PC-9 (cell line): ENCODE measurements at regions not wholly inside any gene's neighbourhood (a gene's known extent, or its start where the extent isn't known, plus 50 kb on each side); places are given as distances from the start of the nearest gene placed in this dataset.

Source experiments
- BruUV-seq: library from RNA; stranded (reverse); fragments of 400-500 nt; replicated peaks from 2 replicates; lab custom pipeline; 2021; lab: Mats Ljungman, UMichigan
- CTCF ChIA-PET: fragments of 300-600 bp; sonication (Branson Sonifier 250); formaldehyde crosslinking; loops from one replicate; lab custom pipeline; 2022; ENCODE audit warnings: antibody characterized with exemption; lab: Charles Lee
- POLR2A ChIA-PET: fragments of 300-600 bp; sonication (Branson Sonifier 250); formaldehyde crosslinking; loops from one replicate; lab custom pipeline; 2022; ENCODE audit warnings: antibody characterized with exemption; ENCODE audit not compliant: unreplicated experiment; lab: Charles Lee
- DNase-seq, 2 experiments: peaks; one replicate each; pipeline versions ENCODE4 v3.0.0 to v3.0.0-alpha.2; 2015 to 2022; ENCODE audit warnings: mixed read lengths in 1 of 2
- H2AFZ ChIP-seq: fragments of 200-600 bp; sonication (generic); 2 replicates; pipeline ENCODE4 v1.8.1; 2017; ENCODE audit warnings: antibody characterized with exemption
- H3F3A ChIP-seq: fragments of 200-600 bp; sonication (generic); 2 replicates; pipeline ENCODE4 v1.8.1; 2017; ENCODE audit warnings: antibody characterized with exemption, mild to moderate bottlenecking, low read depth; ENCODE audit not compliant: insufficient read depth
- H3K27ac ChIP-seq: fragments of 200-600 bp; sonication (generic); 2 replicates; pipeline ENCODE4 v1.6.1; 2016; ENCODE audit warnings: mixed run types
- H3K27me3 ChIP-seq: fragments of 200-600 bp; sonication (generic); 2 replicates; pipeline ENCODE4 v1.6.1; 2016; ENCODE audit warnings: low read depth, mixed run types; ENCODE audit not compliant: insufficient read depth
- H3K36me3 ChIP-seq: fragments of 200-600 bp; sonication (generic); 2 replicates; pipeline ENCODE4 v1.6.1; 2016; ENCODE audit warnings: low read depth, mixed run types
- H3K4me1 ChIP-seq: fragments of 200-600 bp; sonication (generic); replicated peaks from 2 replicates; pipeline ENCODE4 v1.6.1; 2016; ENCODE audit warnings: mixed run types; ENCODE audit not compliant: insufficient read depth
- H3K4me2 ChIP-seq: fragments of 200-600 bp; sonication (generic); 2 replicates; pipeline ENCODE4 v1.6.1; 2017; ENCODE audit warnings: mixed run types
- H3K4me3 ChIP-seq: fragments of 200-600 bp; sonication (generic); 2 replicates; pipeline ENCODE4 v1.6.1; 2016; ENCODE audit warnings: mixed run types
- H3K79me2 ChIP-seq: fragments of 200-600 bp; sonication (generic); 2 replicates; pipeline ENCODE4 v1.6.1; 2017; ENCODE audit warnings: low read depth, mixed run types
- H3K9me2 ChIP-seq: fragments of 200-600 bp; sonication (generic); 2 replicates; pipeline ENCODE4 v1.8.1; 2017; ENCODE audit warnings: mild to moderate bottlenecking; ENCODE audit not compliant: insufficient read depth
- H3K9me3 ChIP-seq: fragments of 200-600 bp; sonication (generic); 2 replicates; pipeline ENCODE4 v1.8.1; 2016; ENCODE audit warnings: low read depth; ENCODE audit not compliant: insufficient read depth
- H4K20me1 ChIP-seq: fragments of 200-600 bp; sonication (generic); 2 replicates; pipeline ENCODE4 v1.8.1; 2017; ENCODE audit not compliant: insufficient read depth
- CTCF ChIP-seq: fragments of 200-600 bp; sonication (generic); conservative IDR thresholded peaks from 2 replicates; pipeline ENCODE4 v1.6.1; 2017; ENCODE audit warnings: mixed run types, antibody characterized with exemption, mild to moderate bottlenecking, moderate library complexity
- EZH2 ChIP-seq: fragments of 200-600 bp; sonication (generic); IDR thresholded peaks from 2 replicates; pipeline ENCODE4 v1.8.0; 2017; ENCODE audit warnings: antibody characterized with exemption, low read depth
- intact Hi-C: fragments of 100-400 bp; cut with micrococcal nuclease; formaldehyde crosslinking; loops from one replicate; pipeline ENCODE4 v1.10.0; 2022; ENCODE audit not compliant: unreplicated experiment

GRCh38 chr14:101076451-101077198 is 173.1 kb upstream of the RTL1 start:
- Histone ChIP-seq H3K4me2 (no peak overlapping the region), H2AFZ (no peak overlapping the region), H4K20me1 (no peaks in the 10 kb centered on the region), H3K4me3 (no peak overlapping the region), H3K9me3 (no peaks in the 10 kb centered on the region), H3K27me3 (no peaks in the 10 kb centered on the region), H3K27ac (no peak overlapping the region), H3K36me3 (no peaks in the 10 kb centered on the region), H3F3A (no peaks in the 10 kb centered on the region), H3K79me2 (no peaks in the 10 kb centered on the region), H3K4me1 (peaks cover 9% of the 10 kb centered on the region; the same call in 1 of the 2 replicates), H3K9me2 (no peaks in the 10 kb centered on the region)
- BruUV-seq, result no TSS peak
- POLR2A ChIA-PET, result no interaction called here
- DNase-seq, result no peak
- TF ChIP-seq CTCF, result no peak
- TF ChIP-seq EZH2, result no peak
- intact Hi-C loops, result no loop called here
- CTCF ChIA-PET, result no interaction called here

GRCh38 chr14:101077481-101078074 is 174.1 kb upstream of the RTL1 start:
- Histone ChIP-seq H3K9me2 (no peaks in the 10 kb centered on the region), H3K4me2 (no peak overlapping the region), H3K4me3 (no peak overlapping the region), H3K27me3 (no peaks in the 10 kb centered on the region), H4K20me1 (no peaks in the 10 kb centered on the region), H3K9me3 (no peaks in the 10 kb centered on the region), H2AFZ (no peak overlapping the region), H3K79me2 (no peaks in the 10 kb centered on the region), H3F3A (no peaks in the 10 kb centered on the region), H3K36me3 (no peaks in the 10 kb centered on the region), H3K4me1 (peaks cover 9% of the 10 kb centered on the region; the same call in 1 of the 2 replicates), H3K27ac (no peak overlapping the region)
- TF ChIP-seq CTCF (no peak), EZH2 (no peak)
- BruUV-seq, result no TSS peak
- ChIA-PET CTCF (no interaction called here), POLR2A (no interaction called here)
- intact Hi-C loops, result no loop called here
- DNase-seq, result no peak

GRCh38 chr14:101078170-101078891 is 174.8 kb upstream of the RTL1 start:
- Histone ChIP-seq H3K4me2 (no peak overlapping the region), H3K79me2 (no peaks in the 10 kb centered on the region), H3K27me3 (no peaks in the 10 kb centered on the region), H3K9me3 (no peaks in the 10 kb centered on the region), H3K27ac (no peak overlapping the region), H2AFZ (no peak overlapping the region), H3F3A (no peaks in the 10 kb centered on the region), H4K20me1 (no peaks in the 10 kb centered on the region), H3K36me3 (no peaks in the 10 kb centered on the region), H3K4me1 (peaks cover 5% of the 10 kb centered on the region; the same call in 1 of the 2 replicates), H3K4me3 (no peak overlapping the region), H3K9me2 (no peaks in the 10 kb centered on the region)
- intact Hi-C loops, result no loop called here
- no TSS peak for BruUV-seq
- ChIA-PET CTCF (no interaction called here), POLR2A (no interaction called here)
- no peak for TF ChIP-seq CTCF
- no peak for TF ChIP-seq EZH2
- no peak for DNase-seq
